Uterus (tissue), 2 donors: ENCODE measurements at regions not wholly inside any gene's neighbourhood (a gene's known extent, or its start where the extent isn't known, plus 50 kb on each side); places are given as distances from the start of the nearest gene placed in this dataset.

ENCODE experiments used
- POLR2A ChIP-seq, 2 donors: fragments of 450-650 bp; IDR thresholded peaks; one replicate each; pipeline ENCODE4 v1.6.1; 2016; ENCODE audit warnings: antibody characterized with exemption in 2 of 2, mild to moderate bottlenecking in 1 of 2, moderate library complexity in 1 of 2
- TF ChIP-seq, protein P1 (sequence below), 4 experiments: fragments of 200-600 bp in 2 of 4; fragments of 450-650 bp in 2 of 4; sonication (generic) in 2 of 4; IDR thresholded peaks; one replicate each; pipeline ENCODE4 v1.5.1; 2016 to 2019; ENCODE audit warnings: antibody characterized with exemption in 4 of 4, mild to moderate bottlenecking in 2 of 4, moderate library complexity in 1 of 4

DNA sequence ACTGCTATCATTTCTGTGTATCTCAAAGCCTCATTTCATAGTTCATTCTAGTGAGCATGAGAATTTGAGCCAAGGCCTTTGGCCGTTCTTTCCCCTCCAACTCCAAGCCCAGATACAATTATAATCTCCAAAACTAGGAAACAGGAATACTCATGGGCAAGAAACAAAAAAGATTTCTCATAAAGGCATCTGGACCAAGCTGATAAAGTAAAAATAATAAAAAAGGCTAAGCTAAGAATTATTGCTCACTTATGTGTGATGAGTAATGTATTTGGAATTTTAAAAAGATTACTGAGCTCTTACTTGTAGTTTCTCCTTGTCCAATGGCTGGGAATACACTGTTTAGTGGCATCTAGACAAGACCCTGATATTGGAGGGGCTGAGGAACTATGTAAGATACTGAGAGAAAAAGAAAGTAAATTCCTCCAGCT is 196.4 kb upstream of the POM121L12 start:
- TF ChIP-seq, protein P1, sequence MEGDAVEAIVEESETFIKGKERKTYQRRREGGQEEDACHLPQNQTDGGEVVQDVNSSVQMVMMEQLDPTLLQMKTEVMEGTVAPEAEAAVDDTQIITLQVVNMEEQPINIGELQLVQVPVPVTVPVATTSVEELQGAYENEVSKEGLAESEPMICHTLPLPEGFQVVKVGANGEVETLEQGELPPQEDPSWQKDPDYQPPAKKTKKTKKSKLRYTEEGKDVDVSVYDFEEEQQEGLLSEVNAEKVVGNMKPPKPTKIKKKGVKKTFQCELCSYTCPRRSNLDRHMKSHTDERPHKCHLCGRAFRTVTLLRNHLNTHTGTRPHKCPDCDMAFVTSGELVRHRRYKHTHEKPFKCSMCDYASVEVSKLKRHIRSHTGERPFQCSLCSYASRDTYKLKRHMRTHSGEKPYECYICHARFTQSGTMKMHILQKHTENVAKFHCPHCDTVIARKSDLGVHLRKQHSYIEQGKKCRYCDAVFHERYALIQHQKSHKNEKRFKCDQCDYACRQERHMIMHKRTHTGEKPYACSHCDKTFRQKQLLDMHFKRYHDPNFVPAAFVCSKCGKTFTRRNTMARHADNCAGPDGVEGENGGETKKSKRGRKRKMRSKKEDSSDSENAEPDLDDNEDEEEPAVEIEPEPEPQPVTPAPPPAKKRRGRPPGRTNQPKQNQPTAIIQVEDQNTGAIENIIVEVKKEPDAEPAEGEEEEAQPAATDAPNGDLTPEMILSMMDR (IDR thresholded peaks at IDR 0.05), result no peak
- TF ChIP-seq POLR2A (IDR thresholded peaks at IDR 0.05), result no peak
